BJ (cell line): ENCODE measurements at regions not wholly inside any gene's neighbourhood (a gene's known extent, or its start where the extent isn't known, plus 50 kb on each side); places are given as distances from the start of the nearest gene placed in this dataset.

Experiments
- CTCF ChIA-PET: fragments of 350-600 bp; formaldehyde crosslinking; extraction: SDS; loops from one replicate; lab custom pipeline; 2021; ENCODE audit warnings: antibody characterized with exemption, inconsistent platforms; lab: Yijun Ruan, JAX
- POLR2A ChIA-PET: fragments of 300-600 bp; sonication (Branson Sonifier 250); formaldehyde crosslinking; extraction: SDS; loops from one replicate; lab custom pipeline; 2021; ENCODE audit warnings: antibody characterized with exemption; lab: Charles Lee
- DNase-seq: peaks from one replicate; pipeline ENCODE4 v3.0.0-alpha.2; 2011; ENCODE audit warnings: low read depth
- H3K27me3 ChIP-seq: 2 replicates; pipeline ENCODE4 v1.6.0; 2011; ENCODE audit warnings: low read length; ENCODE audit not compliant: control insufficient read depth, insufficient read depth
- H3K36me3 ChIP-seq: 2 replicates; pipeline ENCODE4 v1.5.1; 2011; ENCODE audit warnings: low read length; ENCODE audit not compliant: control insufficient read depth, insufficient read depth
- H3K4me3 ChIP-seq: 2 replicates; pipeline ENCODE4 v1.5.1; 2011; ENCODE audit warnings: low read depth, mild to moderate bottlenecking, control low read depth, low read length
- CTCF ChIP-seq: IDR thresholded peaks from 2 replicates; pipeline ENCODE4 v1.5.1; 2011; ENCODE audit warnings: low read depth, mild to moderate bottlenecking, control low read depth, inconsistent platforms, low read length, moderate library complexity; ENCODE audit not compliant: insufficient read depth

- H3K4me3 ChIP-seq, result no peak overlapping the region
- H3K27me3 ChIP-seq, result no peaks in the 10 kb centered on the region
- no peaks in the 10 kb centered on the region for H3K36me3 ChIP-seq
- ChIA-PET CTCF (no interaction called here), POLR2A (no interaction called here)
- no peak for DNase-seq
- no peak for TF ChIP-seq CTCF
These were observed 290.7 kb downstream of the TRIML1 start for GRCh38 chr4:188429965-188430364.

DNA sequence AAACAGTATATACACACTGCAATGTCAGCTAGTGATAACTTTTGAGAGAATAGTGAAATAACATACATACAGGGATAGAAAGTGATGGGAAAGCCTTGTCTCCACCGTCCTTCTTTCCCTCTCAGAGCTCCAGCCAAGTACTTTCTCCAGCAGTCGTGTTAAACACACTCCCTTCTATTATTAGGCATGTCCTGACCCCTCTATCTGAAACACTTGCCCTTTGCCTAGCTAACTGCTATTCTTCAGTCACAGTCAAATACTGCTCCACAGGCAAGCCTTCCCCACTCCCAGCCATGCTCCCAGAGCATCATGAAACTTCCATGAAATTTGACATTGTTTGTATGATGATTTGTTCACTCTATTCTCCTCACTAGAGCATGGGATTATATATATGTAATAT, 291.1 kb downstream of the TRIML1 start:
- ChIA-PET POLR2A (no interaction called here), CTCF (no interaction called here)
- no peaks in the 10 kb centered on the region for H3K27me3 ChIP-seq

DNA sequence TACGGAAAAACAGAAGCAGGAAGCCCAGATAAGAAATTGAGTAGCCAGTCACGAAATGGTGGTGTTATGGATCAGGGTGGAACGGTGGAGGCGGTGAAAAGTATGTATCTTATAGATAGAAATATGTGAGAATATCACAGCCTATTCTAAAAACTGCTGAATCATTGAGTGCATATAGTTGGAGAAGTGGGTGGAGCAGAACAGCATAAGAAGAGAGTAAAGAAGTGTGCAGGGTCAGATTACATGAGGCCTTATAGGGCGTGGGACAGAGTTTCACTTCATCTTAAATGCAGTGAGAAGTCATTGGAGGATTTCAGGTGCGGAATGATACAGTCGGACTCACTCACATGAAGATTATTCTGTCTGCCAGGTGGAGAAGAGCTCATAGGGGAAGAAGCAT, 293.1 kb downstream of the TRIML1 start:
- TF ChIP-seq CTCF, result no peak
- no peak overlapping the region for H3K4me3 ChIP-seq
- CTCF ChIA-PET, result no interaction called here
- no peak for DNase-seq
- POLR2A ChIA-PET, result no interaction called here
- H3K27me3 ChIP-seq, result no peaks in the 10 kb centered on the region
- H3K36me3 ChIP-seq, result no peaks in the 10 kb centered on the region

More for the DNA sequence above, 291.1 kb downstream of the TRIML1 start:
- Histone ChIP-seq H3K36me3 (no peaks in the 10 kb centered on the region), H3K4me3 (no peak overlapping the region)
- TF ChIP-seq CTCF, result no peak
- DNase-seq, result no peak

- no peak for DNase-seq
- CTCF ChIA-PET, result no interaction called here
- POLR2A ChIA-PET, result no interaction called here
These were observed 294.6 kb downstream of the TRIML1 start for GRCh38 chr4:188433741-188434315.

GRCh38 chr4:188434643-188435042, 295.4 kb downstream of the TRIML1 start:
- no peak for TF ChIP-seq CTCF
- DNase-seq, result no peak
- no peak overlapping the region for H3K4me3 ChIP-seq
- no peaks in the 10 kb centered on the region for H3K36me3 ChIP-seq
- ChIA-PET CTCF (no interaction called here), POLR2A (no interaction called here)
- no peaks in the 10 kb centered on the region for H3K27me3 ChIP-seq

More at GRCh38 chr4:188433741-188434315, 294.6 kb downstream of the TRIML1 start:
- Histone ChIP-seq H3K27me3 (no peaks in the 10 kb centered on the region), H3K36me3 (no peaks in the 10 kb centered on the region), H3K4me3 (no peak overlapping the region)
- no peak for TF ChIP-seq CTCF
